IPS DF 4.7 (cell line): ENCODE measurements at regions not wholly inside any gene's neighbourhood (a gene's known extent, or its start where the extent isn't known, plus 50 kb on each side); places are given as distances from the start of the nearest gene placed in this dataset.
"Not testable (repeated sequence)": the region's sequence is repeated elsewhere in the genome, so short reads cannot be mapped to it uniquely, and the experiment has no call there.

ENCODE experiments used
- DNase-seq: peaks from one replicate; pipeline ENCODE4 v3.0.0-alpha.2; 2013; ENCODE audit warnings: low spot score; ENCODE audit errors: extremely low read depth

- DNase-seq = no peak
Observed at GRCh38 chr12:125552295-125552694, 487.1 kb downstream of the AACS start.

DNA sequence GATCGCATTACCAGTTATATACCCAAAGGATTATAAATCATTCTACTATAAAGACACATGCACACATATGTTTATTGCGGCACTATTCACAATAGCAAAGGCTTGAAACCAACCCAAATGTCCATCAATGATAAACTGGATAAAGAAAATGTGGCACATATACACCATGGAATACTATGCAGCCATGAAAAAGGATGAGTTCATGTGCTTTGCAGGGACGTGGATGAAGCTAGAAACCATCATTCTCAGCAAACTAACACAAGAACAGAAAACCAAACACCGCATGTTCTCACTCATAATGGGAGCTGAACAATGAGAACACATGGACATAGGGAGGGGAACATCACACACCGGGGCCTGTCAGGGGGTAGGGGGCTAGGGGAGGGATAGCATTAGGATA is 495.8 kb downstream of the AACS start:
- DNase-seq = not testable (repeated sequence)

GRCh38 chr12:125564753-125565152 is 499.5 kb downstream of the AACS start:
- DNase-seq = no peak

DNA sequence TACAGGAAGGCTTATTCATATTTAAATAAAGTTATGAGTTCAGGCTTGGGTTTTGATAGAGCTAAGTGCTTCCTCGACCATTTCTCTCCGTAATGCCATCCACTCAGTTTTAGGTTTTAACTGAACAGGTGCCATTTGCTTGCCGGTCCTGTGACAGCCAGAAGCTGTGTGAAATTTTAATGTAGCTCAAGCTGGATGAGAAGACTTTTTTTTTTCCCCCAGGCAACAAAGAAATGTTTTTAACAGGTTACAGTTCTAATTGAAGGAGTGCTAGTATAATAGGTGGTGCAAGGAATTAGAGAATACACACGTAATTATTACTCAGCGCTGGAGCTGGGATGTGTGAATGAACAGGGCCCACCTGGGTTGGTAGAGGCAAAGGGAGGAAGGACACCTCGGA is 502.3 kb downstream of the AACS start:
- DNase-seq = no peak

DNA sequence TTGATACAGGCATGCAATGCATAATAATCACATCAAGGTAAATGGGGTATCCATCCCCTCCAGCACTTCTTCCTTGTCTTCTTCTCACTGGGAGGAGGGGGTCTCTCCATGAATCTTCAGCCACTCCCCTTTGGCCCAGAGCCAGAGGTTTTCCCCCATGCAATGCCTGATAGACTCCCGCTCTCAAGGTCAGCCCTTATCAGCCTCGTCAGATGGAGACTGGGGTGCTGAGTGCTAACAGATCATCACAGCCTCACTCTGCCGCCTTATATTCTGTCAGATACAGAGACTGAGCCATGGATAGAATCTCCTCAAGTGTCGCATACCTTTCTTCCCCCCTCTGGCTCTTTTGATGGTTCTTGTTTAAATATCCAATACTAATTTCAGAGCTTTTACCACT is 503.1 kb downstream of the AACS start:
- no peak for DNase-seq

DNA sequence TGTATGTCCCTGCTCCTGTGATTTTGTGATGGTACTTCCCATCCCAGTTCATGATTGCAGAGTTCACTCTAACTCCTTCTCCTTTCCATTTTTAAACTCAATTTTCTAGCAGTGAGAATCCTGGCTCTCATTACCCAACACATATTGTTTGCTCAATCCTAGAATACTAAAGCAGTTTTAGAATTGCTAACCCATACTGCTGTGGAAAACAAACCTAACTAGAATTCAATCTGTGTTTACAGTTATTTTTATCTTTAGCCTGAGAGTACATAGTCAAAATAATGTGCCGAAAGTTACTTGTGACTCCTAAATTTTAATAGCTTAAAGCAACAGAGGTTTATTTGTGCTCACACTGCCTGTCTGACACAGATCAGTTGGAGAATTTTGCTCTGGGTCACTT is 508.0 kb downstream of the AACS start:
- DNase-seq = no peak

DNA sequence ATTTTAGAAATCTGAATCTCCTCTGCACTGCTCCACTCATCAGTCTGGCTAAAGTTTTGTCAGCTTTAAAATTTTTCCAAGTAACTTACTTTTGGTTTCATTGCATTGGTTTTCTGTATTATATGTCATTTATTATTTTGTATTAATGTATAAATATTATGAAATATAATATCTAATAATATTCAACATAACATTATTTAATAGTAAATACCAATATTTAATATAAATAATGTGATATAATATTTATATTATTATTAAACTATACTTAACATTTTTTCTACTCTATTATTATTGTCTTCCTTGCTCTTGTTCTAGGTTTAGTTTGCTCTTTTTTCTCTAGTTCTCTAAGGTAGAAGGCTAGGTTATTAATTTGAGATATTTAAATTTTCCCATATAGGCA is 512.1 kb downstream of the AACS start:
- no peak for DNase-seq

DNA sequence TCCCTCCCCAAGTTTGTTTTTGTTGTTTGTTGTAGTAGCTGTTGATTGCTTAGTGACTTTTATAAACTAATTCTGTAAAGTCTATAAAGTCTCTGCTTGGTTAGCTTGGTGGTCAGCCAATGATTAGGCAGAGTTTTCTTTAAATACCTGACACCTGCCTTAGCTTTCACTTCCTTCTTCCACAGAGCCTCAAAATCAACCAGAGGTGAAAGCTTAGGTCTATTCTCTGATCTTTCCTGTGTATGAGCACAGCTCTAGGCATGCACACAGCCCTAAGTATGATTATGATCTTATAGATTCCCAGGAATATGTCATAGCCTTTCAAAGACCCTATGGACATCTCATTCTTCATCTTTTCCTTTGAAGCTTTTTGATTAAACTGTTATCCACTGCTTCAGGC is 514.7 kb downstream of the AACS start:
- DNase-seq = no peak

GRCh38 chr12:125583071-125583470 is 517.8 kb downstream of the AACS start:
- no peak for DNase-seq

- no peak for DNase-seq
Observed at GRCh38 chr12:125586441-125586840, 521.2 kb downstream of the AACS start.

- no peak for DNase-seq
Observed at GRCh38 chr12:125593269-125593668, 528.0 kb downstream of the AACS start.

DNA sequence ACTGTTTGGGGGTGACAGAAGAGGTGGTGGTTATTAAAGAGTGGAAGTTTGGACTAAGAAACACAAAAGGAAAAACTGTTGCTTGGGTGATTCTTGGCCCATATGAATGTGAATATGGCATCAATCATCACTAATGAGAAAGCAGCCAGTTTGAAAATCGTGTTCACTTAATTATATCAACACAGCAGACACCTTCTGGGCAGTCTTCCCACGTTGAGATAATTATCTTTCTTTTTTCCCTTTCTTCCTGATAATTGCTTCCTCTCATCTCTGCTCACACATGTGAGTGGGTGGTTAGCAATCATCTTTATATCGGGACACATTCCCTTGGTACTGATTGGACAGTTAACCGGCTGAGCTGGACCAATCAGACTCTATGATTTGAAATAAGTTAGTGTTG is 539.7 kb downstream of the AACS start:
- DNase-seq = no peak

GRCh38 chr12:125606312-125606711 is 541.1 kb downstream of the AACS start:
- DNase-seq = no peak

- DNase-seq = no peak
Observed at GRCh38 chr12:125610292-125610691, 545.1 kb downstream of the AACS start.

DNA sequence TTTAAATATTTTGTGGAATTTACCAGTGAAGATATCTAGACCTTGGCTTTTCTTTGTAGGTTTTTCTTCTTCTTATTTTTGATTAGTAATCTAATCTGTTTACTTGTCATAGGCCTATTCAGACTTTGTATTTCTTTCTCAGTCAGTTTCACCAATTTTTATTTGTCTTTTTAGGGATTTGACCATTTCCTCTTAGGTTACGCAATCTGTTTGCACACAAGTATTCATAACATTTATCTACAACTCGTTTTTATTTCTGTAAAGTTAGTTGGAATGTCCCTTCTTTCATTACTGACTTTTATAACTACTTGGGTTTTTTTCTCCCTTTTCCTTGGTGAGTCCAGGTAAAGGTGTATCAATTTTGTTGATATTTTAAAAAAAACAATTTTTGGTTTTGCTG is 545.7 kb downstream of the AACS start:
- DNase-seq = no peak

DNA sequence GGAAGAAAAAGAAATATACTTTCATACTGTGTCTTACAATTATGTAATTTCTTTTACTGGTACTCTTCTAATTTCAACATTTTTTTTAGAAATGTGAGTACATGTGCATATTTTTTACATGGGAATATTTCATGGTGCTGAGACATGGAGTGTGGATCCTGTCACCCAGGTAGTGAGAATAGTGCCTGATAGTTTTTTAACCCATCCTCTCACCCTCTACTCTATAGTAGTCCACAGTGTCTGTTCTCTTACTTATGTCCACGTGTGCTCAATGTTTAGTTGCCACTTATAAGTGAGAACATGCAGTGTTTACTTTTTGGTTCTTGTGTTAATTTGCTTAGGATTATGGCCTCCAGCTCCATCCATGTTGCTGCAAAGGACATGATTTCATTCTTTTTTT is 548.8 kb downstream of the AACS start:
- DNase-seq = no peak

GRCh38 chr12:125619723-125620122 is 554.5 kb downstream of the AACS start:
- no peak for DNase-seq

- no peak for DNase-seq
Observed at GRCh38 chr12:125633686-125634085, 568.5 kb downstream of the AACS start.

- DNase-seq = no peak
Observed at GRCh38 chr12:125634813-125635212, 569.6 kb downstream of the AACS start.

GRCh38 chr12:125639826-125640225 is 574.6 kb downstream of the AACS start:
- DNase-seq = no peak

DNA sequence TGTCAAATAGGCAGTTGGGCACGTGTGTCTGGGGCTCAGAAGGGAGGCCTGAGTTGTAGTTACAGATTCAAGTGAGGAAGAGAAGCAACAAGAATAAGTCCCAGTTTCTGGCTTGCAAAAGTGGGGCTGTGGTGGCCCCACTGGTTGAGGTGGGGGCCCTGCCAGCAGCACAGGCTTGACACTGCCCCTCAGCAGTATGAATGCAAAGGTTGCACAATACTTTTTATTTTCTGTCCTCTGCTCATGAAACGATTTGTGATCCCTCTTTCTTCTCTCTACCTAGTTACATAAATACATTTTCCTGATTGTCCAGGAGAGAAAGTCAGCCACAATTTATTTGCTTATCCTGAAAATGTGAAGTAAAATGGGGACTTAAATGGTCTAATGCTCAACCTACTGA is 577.8 kb downstream of the AACS start:
- DNase-seq = no peak

GRCh38 chr12:125645724-125646123 is 580.5 kb downstream of the AACS start:
- no peak for DNase-seq

- DNase-seq = no peak
Observed at GRCh38 chr12:125650587-125650986, 585.4 kb downstream of the AACS start.

DNA sequence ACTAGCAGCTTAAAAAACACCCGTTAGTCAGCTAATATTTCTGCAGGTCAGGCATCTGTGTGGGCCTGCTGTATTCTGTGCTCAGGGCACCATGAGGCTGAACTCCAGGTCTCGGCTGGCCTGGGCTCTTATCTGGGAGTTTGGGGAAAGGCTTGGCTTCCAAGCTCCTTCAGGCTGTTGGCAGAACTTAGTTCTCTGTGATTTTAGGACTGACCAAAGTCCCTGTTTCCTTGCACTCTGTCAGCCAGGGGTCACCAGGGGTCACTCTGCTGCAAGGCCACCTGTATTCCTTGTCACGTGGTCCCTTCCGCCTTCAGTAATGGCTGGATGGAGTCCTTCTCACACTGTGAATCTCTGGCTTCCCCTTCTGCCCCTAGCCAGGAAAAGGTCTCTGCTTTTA is 586.4 kb downstream of the AACS start:
- no peak for DNase-seq

DNA sequence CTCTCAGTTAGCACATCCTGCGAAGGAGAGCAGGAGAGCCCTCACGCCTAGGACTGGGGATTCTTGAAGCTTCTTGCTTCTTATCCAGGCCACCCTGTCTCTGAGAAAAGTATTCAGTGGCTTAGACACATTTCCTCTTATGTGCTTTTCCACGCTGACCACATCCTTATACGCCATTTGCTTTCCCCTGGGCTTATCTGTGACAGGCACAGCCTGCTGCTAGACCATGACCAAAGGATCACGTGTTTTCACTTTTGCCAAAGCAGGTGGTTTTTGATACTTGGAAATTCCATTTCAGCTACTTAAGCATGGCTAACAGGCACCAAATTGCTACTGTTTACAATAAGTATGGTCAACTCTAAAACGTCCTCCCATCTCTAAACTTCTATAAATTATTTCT is 587.4 kb downstream of the AACS start:
- no peak for DNase-seq
